ENCODE measurements at regions not wholly inside any gene's neighbourhood (a gene's known extent, or its start where the extent isn't known, plus 50 kb on each side); places are given as distances from the start of the nearest gene placed in this dataset.

- TF ChIP-seq, protein P1, sequence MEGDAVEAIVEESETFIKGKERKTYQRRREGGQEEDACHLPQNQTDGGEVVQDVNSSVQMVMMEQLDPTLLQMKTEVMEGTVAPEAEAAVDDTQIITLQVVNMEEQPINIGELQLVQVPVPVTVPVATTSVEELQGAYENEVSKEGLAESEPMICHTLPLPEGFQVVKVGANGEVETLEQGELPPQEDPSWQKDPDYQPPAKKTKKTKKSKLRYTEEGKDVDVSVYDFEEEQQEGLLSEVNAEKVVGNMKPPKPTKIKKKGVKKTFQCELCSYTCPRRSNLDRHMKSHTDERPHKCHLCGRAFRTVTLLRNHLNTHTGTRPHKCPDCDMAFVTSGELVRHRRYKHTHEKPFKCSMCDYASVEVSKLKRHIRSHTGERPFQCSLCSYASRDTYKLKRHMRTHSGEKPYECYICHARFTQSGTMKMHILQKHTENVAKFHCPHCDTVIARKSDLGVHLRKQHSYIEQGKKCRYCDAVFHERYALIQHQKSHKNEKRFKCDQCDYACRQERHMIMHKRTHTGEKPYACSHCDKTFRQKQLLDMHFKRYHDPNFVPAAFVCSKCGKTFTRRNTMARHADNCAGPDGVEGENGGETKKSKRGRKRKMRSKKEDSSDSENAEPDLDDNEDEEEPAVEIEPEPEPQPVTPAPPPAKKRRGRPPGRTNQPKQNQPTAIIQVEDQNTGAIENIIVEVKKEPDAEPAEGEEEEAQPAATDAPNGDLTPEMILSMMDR (IDR thresholded peaks at IDR 0.05) = no peak
- TF ChIP-seq POLR2A (IDR thresholded peaks at IDR 0.05) = no peak
Measured at GRCh38 chrX:125219852-125220251, 99.8 kb upstream of the TEX13C start.
